HG02852 (cell line): ENCODE measurements at regions not wholly inside any gene's neighbourhood (a gene's known extent, or its start where the extent isn't known, plus 50 kb on each side); places are given as distances from the start of the nearest gene placed in this dataset.
"Not testable (repeated sequence)": the region's sequence is repeated elsewhere in the genome, so short reads cannot be mapped to it uniquely, and the experiment has no call there.

Experiments used
- ATAC-seq: cut with Tn5 transposase; IDR thresholded peaks from one replicate; pipeline ENCODE4 v1.9.1; 2021; ENCODE audit warnings: mild to moderate bottlenecking, moderate library complexity; ENCODE audit not compliant: unreplicated experiment

DNA sequence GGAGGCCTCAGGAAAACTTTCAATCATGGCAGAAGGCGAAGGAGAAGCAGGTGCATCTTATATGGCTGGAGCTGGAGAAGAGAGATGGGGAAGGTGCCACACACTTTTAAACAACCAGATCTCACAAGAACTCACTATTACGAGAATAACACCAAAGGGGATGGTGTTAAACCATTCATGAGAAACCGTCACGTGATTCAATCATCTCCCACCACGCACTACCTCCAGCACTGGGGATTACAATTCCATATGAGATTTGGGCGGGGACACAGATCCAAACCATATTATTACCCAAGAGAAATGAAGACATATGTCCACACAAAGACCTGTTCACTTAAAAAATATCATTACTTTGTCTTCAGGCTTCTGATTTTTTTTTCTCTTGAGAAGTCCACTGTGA lies 518.5 kb downstream of the DCDC2C start:
- ATAC-seq = no peak

DNA sequence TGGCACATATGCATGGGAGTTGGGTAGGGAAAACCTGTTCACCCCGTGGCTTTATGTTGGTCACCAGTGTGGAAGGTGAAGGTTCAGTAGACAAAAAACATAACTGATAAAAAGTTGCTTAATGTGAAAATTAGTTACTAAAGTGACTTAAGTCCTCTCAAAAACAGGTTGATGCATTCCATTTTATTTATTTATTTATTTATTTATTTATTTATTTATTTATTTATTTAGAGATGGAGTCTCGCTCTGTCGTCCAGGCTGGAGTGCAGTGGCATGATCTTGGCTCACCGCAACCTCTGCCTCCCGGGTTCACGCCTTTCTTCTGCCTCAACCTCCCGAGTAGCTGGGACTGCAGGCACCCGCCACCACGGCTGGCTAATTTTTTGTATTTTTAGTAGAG lies 541.0 kb downstream of the DCDC2C start:
- ATAC-seq = not testable (repeated sequence)

DNA sequence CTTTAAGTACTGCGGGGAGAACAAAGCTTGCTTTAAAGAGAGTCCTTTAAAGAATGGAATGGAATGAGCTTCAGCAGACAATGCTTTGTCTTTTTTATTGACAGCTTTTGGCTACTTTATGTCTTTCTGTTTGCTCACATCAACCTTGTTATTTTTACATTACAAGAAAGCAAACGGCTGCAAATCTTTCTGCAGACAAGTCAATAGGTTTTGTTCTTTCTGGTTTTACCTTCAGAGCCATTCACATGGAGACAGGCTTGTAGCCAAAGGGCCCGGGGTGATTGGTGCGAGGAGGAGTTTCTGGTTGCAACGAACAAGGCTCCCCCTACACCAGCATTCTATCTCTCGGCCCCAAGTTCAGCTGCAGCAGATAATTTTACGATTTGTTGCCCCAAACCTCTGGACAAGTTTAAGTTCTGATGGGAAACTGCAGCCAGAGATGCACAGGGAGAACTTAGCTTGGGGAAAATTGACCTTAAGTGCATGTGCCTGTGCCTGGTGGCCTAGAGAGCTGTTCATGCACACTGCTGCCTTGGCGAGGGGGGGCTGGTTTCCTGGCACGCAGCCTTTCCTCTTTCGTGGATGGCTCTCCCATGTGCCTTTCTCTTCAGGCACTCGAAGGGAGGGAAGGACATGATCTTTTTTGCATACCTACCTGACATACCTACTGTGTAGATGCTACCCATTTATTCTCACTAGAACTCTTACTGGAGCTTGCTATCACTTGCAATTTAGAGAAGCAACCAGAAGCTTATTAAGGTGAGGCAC lies 543.2 kb downstream of the DCDC2C start:
- ATAC-seq = no peak

DNA sequence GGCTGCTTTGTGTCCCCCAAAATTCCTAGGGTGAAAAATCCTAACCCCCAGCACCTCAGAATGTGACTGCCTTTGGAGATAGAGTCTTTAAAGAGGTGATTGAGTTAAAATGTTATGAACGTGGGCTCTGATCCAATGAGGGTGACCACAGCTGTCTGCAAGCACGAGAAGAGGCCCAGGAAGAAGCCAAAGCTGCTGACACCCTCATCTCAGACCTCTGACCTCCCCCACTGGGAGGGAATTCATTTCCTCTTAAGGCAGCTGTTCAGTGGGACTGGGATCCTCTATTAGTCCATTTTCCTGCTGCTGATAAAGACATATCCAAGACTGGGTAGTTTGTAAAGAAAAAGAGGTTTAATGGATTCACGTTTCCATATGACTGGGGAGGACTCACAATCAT lies 544.4 kb downstream of the DCDC2C start:
- no peak for ATAC-seq

DNA sequence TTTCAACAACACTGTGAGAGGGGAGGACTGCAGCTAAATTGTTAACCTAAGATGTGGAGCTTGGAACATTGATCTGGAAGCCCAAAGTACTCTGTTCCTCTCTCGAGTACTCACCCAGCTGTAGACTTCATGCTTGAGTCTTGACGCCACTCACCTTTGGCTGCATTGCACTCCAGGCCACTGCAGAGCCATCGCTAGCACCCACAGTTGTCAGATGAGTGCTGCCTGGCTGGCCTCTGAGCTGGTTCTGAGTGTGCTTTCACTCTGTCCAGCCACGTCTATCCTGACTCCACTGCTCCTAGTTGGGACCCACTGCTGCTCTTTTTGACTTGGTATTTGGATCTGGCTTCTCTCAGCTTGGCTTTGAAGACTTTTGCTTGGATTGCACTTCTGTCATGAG lies 552.1 kb downstream of the DCDC2C start:
- ATAC-seq = no peak

DNA sequence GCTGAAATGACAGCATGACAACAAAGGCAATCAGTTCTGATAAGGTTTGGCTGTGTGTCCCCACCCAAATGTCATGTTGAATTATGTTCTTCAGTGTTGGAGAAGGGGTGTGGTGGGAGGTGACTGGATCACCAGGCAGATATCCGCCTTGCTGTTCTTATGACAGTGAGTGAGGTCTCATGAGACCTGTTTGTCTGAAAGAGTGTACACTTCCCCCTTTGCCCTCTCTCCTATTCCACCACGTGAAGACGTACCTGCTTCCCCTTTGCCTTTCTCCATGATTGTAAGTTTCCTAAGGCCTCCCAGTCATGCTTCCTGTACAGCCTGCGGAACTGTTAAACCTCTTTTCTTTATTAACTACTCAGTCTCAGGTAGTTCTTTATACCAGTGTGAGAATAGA lies 553.0 kb downstream of the DCDC2C start:
- no peak for ATAC-seq

DNA sequence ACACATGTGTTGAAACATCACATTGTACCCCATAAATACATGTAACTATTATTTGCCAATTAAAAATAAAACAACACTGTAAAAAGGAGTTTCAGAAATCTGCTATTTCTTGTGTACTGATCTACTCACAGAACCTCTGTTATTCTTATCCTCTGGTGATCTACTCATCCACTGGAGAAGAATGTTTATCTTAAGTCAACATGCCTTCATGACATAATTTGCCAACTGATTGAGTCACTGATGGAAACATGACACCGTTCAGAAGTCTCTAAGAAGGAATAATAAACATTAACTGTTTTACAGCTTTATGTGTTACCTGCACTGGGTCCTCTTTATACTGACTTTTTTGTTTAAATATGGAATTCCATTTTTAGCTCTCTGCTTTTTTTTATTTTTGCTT lies 555.2 kb downstream of the DCDC2C start:
- ATAC-seq = no peak

DNA sequence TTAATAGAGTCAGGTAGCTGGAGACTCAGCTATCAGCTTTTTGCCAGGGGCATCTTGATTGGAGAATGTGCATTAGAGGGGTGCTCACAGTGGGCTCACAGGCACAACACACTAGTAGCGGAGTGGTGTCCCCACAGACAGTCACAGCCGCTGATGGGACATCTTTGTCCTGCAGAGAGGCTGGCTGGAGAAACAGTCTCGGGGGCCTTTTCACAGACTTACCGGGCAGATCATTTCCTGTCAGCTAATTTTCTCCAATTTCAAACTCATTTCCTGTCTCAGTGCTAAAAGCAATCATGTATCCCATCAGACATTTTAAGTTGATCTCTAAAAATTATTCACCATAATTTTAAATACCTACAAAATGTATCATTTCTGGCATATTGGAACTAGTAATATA lies 562.6 kb downstream of the DCDC2C start:
- ATAC-seq = no peak

DNA sequence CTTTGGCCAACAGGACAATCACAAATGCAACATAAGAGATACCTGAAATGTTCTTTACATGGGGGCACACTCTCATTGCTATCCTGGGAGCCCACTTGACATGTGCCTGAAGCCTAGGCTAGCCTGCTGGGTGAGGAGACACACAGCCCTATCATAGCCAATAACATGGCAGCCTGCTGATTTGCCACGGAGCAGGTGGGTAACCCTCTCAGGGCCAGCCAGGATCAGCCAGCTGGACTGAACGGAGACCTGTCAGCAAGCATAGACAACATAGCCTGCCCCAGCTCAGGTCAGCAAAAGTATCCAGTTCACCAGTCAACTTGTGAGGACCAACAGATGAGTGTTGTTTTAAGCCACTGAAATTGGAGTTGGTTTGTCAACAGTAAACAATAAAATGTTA lies 566.5 kb downstream of the DCDC2C start:
- ATAC-seq = no peak

DNA sequence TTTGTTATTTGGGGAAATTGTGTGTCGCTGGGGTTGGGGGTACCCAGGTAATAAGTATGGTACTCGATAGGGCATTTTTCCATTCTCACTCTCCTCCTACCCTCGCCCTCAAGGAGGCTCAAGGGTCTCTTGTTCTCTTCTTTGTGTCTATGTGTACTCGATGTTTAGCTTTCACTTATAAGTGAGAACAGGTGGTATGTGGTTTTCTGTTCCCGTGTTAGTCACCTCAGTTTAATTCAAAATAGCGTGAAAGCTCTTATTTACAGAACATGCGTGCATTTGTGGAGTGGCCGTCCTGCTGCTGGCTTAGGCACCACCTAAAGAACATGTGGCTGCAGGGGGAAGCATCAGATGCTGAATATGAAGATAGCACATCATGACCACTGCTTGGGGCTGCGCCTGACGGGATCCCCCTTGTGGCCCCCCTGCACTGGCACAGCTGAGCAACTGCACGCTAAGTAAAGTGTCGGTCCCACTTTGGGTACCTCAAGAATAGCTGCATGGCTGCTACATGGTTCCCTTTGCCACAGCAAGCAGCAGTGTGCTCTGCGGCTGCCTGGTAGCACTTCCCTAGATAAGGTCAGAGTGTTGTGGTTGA lies 569.0 kb downstream of the DCDC2C start:
- ATAC-seq = no peak

DNA sequence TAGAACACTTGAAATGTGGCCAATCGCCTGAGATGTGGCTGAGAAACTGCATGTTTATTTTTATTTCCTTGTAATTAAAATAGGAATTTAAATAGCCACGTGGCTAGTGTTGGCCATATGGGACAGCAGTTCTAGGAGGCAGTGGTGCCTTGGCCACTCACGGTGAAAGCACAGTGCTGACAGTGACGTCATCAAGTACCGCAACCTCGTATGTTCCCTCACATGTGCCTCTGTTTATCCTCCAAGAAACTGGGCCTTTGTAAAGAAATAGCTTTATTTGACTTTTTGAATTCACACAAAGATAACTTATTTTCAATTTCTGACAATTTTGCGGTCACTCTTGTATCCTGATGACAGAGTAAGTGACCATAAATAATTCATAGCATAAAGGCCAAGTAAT lies 575.0 kb downstream of the DCDC2C start:
- no peak for ATAC-seq

DNA sequence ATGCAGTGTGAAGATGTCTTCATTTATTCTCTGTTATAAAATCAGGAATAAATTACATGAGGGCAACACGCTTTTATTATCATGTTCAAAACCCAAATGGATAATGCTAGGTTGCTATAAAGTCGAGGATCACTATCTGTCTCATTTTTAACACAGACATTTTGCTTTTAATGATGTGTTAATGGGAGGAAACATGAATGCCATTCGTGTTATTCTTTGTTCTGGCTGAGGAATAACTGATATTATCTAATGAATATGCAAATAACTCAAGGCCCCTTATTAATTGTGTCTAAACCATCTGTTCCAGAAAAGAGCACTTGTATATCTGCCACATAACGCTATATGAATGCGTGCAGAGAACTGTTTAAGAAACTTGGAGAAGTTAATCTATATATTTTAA lies 576.1 kb downstream of the DCDC2C start:
- ATAC-seq = no peak

DNA sequence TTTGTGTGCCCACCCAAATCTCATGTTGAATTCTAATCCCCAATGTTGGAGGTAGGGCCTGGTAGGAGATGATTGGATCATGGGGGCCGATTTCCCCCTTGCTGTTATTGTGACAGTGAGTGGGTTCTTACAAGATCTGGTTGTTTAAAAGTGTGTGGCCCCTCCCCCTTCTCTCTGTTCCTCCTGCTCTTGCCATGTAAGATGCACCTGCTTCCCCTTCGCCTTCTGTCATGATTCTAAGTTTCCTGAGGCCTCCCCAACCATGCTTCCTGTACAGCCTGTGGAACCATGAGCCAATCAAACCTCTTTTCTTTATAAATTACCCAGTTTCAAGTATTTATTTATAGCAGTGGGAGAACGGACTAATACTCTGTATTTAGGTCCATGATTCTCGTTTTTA lies 588.1 kb downstream of the DCDC2C start:
- no peak for ATAC-seq

DNA sequence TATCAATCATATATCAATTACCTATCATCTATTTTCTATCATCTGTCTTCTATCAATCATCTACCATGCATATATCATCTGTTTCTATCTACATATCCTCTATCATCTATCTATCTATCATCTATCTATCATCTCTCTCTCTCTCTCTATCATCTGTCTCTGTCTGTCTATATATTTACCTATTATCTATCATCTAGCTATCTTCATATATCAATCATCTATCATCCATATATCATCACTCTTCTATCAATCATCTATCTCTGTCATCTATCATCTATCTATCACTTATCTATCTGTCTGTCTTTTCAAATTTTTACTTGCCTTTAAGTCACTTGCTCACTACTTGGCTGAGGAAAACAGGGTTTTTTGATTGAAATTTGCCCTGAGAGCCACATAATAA lies 592.3 kb downstream of the DCDC2C start:
- no peak for ATAC-seq

DNA sequence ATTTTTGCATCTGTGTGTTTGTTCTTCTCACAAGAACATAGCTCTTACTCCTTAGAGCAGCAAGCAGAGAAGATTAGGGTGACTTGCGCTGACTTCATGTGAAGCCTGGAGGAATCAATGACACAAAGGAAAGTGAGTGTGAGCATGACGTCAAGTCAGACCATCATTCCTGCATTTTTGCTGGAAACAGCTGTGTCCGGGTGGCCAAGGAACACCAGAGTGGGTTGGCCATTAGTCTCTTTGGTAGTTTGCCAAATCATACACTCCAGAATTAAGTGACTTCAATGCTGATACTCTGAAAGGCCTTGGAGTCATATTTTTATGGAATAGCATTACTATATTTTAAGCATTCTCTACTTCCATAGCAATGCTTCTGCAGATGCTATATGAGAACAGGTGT lies 597.2 kb downstream of the DCDC2C start:
- ATAC-seq = no peak

DNA sequence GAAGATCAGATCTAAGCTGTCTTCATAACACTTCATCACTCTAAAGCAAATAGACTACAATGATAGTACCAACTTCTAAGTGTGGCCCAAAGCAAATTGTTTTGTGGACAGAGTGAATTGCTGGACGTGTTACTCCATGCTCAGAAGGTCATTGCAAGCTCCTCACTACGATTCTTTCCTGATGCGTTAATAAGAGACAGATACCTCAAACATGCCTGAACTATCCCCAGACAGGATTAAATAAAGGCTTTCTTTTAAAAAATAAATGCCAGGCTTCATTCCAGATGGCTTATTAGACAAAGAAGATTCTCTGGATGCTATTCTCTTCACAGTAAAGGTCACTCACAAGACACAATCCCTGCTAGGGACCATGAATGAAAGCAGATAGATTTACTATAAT lies 621.2 kb downstream of the DCDC2C start:
- no peak for ATAC-seq

DNA sequence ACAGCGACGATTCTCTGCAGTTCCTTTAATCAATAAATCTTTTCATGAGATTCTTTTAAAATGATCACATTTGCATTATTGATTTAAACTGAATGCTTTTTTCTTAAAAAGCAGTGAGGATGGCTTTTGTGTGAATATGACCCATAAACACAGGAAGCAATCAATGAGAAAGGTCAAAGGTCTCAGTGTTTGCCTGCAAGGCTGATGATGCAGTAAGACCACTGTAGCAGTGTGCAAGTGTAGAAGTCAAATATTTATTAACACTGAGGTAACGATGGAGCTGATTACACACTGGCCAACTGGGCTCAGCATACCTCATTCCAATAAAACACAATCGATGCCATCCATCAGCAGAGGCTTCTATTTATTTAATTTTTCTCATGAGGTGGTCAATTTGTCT lies 633.5 kb downstream of the DCDC2C start:
- ATAC-seq = no peak

DNA sequence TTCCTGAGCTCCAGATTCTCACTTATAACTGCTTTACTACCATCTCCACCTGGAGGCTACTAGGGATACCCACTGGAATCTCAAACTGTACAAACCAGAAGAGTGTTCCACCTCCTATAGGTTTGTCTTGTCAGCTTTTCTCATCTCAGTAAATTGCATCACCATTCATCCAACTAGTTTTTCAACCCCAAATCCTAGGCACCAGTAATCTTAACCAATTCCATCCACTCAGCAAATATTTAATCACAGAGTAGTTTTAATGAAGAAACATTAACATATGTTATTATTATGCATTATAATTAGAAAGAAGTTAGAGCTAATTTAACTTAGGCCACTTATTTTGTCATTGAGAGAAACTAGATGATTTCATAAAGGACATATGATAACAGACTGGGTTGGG lies 635.0 kb downstream of the DCDC2C start:
- ATAC-seq = no peak

DNA sequence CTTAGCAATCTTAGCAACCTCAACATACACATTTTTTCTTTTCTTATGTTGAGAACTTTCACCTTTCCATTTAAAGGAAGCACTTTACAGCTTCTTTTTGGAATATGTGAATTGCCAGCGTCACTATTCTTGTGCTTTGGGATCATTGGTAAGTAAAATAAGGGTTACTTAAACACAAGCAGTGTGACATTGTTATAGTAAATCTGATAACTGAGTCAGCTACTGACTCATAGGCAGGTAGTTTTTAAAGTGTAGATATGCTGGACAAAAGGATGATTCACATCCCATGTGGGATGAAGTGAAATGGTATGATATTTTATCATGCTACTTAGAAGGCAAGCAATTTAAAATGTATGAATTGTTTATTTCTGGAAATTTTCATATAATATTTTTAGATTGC lies 637.2 kb downstream of the DCDC2C start:
- no peak for ATAC-seq

DNA sequence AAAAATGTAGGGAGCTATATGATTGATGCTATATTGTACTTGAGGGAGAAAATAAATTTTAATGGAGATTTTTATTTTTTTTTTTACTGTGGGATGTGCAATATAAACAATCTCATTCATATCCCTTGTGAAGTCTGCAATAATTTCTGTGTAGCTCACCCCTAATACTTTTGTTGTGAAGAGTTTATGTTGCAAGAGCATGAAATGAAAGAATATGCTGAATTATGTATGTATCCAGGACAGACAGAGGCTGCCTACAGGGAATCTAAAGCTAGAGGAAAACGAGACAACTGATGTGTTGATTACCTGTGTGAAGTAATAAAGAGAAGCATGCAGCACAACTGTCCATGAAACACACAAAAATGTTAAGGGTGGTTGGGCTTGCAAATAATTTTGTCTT lies 643.3 kb downstream of the DCDC2C start:
- ATAC-seq = no peak

DNA sequence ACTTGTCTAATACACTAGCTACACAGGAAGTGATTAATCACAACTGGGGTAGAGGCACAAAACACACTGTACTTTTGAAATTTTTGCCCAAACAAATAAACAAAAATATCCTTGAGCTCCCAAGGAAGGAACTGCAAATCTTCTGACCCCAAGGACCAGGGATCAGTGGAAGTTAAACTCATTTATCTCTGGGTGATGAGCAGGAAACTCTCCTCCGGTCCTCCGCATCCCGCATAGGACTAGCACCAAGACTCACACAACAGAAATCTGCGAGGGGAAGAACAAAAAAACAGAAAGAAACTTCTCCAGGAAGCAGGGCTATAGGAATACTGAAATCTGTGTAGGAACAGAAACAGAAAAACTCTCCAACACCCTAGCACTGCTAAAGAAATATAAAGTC lies 650.3 kb downstream of the DCDC2C start:
- no peak for ATAC-seq

DNA sequence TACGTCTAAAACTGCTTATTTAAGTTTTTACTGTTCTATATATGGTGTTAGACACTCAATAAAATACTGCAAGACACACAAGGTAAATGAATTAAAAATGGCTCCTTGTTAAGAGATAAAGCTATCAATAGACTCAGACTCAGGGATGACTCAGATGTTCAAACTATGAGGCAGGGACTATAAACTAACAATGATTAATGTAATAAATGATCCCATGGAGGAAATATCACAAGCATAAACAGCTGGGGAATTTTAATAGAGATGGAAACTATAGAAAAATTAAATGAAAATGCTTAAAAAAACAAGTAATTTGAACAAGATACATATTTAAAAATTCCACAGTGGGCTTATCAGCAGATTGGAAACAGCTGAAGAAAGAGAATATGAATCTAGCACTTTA lies 650.8 kb downstream of the DCDC2C start:
- ATAC-seq = no peak

DNA sequence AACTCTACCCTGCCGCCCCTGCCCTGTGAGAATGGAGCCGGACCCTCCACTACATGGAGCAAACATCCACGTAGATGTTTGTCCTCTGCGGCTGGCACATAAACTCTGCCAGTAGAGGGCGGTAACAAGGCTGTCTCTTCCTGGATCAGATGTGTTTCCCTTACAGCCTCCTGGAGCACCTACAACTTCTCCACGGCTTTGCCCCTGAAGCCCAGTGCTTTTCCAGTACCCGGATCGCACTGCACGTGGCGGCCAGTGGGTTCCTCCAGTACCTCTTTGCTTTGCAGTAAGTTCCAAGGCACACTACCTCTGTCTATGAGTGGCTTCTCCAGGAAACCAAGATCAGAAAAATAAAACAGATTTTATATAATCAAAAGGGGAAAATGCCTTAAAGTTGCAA lies 651.3 kb downstream of the DCDC2C start:
- ATAC-seq = no peak
